Osteocyte (in vitro differentiated cells): ENCODE measurements at regions not wholly inside any gene's neighbourhood (a gene's known extent, or its start where the extent isn't known, plus 50 kb on each side); places are given as distances from the start of the nearest gene placed in this dataset.

Experiments
- DNase-seq: peaks from one replicate; pipeline ENCODE4 v3.0.0; 2021; ENCODE audit warnings: mixed read lengths; ENCODE audit not compliant: unreplicated experiment; ENCODE audit errors: extremely low spot score
- H3K27ac Mint-ChIP-seq: one replicate; pipeline ENCODE4 v1.8.0; 2021; ENCODE audit warnings: mild to moderate bottlenecking, mixed read lengths; ENCODE audit not compliant: unreplicated experiment
- H3K27me3 Mint-ChIP-seq: one replicate; pipeline ENCODE4 v1.8.0; 2021; ENCODE audit warnings: mixed read lengths; ENCODE audit not compliant: unreplicated experiment
- H3K36me3 Mint-ChIP-seq: one replicate; pipeline ENCODE4 v1.8.0; 2021; ENCODE audit warnings: mixed read lengths; ENCODE audit not compliant: unreplicated experiment
- H3K4me1 Mint-ChIP-seq: one replicate; pipeline ENCODE4 v1.8.0; 2021; ENCODE audit warnings: mixed read lengths; ENCODE audit not compliant: unreplicated experiment
- H3K4me3 Mint-ChIP-seq: one replicate; pipeline ENCODE4 v1.8.0; 2021; ENCODE audit warnings: mild to moderate bottlenecking, moderate library complexity, mixed read lengths; ENCODE audit not compliant: unreplicated experiment
- H3K9me3 Mint-ChIP-seq: one replicate; pipeline ENCODE4 v1.8.0; 2021; ENCODE audit warnings: mixed read lengths; ENCODE audit not compliant: unreplicated experiment
- TF ChIP-seq, protein P1 (sequence below): fragments of 200-600 bp; sonication (generic); IDR thresholded peaks from 2 replicates; pipeline ENCODE4 v1.5.0; 2021; ENCODE audit warnings: antibody characterized with exemption, mild to moderate bottlenecking, moderate library complexity

GRCh38 chr6:102848210-102848609 lies 1454.7 kb downstream of the GRIK2 start:
- Mint-ChIP-seq H3K4me3 (no peak overlapping the region), H3K27me3 (peaks cover 2% of the 10 kb centered on the region), H3K36me3 (no peaks in the 10 kb centered on the region), H3K9me3 (no peaks in the 10 kb centered on the region), H3K4me1 (peaks cover 2% of the 10 kb centered on the region), H3K27ac (no peak overlapping the region)
- TF ChIP-seq, protein P1, sequence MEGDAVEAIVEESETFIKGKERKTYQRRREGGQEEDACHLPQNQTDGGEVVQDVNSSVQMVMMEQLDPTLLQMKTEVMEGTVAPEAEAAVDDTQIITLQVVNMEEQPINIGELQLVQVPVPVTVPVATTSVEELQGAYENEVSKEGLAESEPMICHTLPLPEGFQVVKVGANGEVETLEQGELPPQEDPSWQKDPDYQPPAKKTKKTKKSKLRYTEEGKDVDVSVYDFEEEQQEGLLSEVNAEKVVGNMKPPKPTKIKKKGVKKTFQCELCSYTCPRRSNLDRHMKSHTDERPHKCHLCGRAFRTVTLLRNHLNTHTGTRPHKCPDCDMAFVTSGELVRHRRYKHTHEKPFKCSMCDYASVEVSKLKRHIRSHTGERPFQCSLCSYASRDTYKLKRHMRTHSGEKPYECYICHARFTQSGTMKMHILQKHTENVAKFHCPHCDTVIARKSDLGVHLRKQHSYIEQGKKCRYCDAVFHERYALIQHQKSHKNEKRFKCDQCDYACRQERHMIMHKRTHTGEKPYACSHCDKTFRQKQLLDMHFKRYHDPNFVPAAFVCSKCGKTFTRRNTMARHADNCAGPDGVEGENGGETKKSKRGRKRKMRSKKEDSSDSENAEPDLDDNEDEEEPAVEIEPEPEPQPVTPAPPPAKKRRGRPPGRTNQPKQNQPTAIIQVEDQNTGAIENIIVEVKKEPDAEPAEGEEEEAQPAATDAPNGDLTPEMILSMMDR: no peak
- DNase-seq: no peak

DNA sequence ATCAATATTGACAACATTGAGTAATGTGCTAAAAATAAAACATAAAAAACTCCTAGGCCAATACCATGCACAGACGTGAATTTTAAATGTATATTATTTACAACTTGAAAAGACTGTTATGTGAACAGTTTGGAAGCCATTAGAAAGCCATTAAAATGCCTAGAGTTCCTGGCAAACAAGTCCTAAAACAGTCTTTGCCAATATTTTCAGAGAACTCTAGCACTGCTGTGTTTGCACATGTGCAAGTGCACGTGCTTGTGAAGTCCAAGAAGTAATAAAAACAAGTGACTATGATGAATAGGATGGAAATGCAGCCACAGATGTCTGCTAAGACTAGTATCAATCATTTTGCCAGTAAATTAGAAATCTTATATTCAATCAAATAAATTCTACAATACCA lies 1447.6 kb downstream of the GRIK2 start:
- H3K27me3 Mint-ChIP-seq: no peaks in the 10 kb centered on the region
- H3K4me1 Mint-ChIP-seq: no peaks in the 10 kb centered on the region
- TF ChIP-seq, protein P1: no peak
- H3K36me3 Mint-ChIP-seq: no peaks in the 10 kb centered on the region
- no peak for DNase-seq
- H3K27ac Mint-ChIP-seq: no peak overlapping the region
- no peaks in the 10 kb centered on the region for H3K9me3 Mint-ChIP-seq
- H3K4me3 Mint-ChIP-seq: no peak overlapping the region

DNA sequence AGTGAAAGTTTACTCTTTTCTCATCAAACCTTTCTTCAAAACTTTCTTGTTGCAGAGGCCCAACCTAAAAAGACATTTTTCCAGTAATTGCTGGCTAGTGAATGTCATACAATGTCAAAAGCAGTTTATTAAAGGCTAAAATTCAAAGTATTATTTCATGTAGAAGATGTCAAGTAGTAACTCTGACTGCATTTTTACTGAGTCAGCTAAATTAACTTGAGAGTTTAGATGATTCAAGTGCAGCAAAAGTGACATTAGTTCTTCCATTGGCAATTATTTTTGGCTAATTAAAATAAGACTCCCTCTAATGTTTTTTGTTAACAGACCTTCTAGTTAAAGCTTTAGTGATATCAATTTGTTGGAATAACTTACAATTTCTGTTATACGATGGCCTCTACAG lies 1438.5 kb downstream of the GRIK2 start:
- Mint-ChIP-seq H3K27ac (no peak overlapping the region), H3K4me3 (no peak overlapping the region), H3K27me3 (no peaks in the 10 kb centered on the region), H3K36me3 (no peaks in the 10 kb centered on the region), H3K4me1 (no peaks in the 10 kb centered on the region), H3K9me3 (peaks cover 10% of the 10 kb centered on the region)
- TF ChIP-seq, protein P1: no peak
- DNase-seq: no peak

DNA sequence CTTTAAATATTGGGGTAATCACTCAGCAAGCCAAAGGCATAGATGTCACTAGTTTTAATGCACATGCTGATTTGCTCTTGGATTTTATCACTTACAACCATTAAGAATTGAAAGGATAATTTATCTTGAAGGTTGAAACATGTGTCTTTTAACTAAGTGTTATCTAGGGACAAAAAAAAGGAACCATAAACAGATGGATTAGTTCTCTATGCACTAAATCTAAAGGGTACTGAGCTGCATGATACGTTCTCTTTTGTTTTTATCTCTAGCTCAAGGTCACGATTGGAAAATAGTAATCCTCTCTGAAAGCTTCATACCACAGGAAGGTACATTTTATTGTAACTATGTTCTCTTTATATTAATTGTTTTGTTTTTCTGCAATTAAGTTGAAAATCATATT lies 1426.6 kb downstream of the GRIK2 start:
- no peak for DNase-seq
- H3K4me1 Mint-ChIP-seq: no peaks in the 10 kb centered on the region
- H3K36me3 Mint-ChIP-seq: no peaks in the 10 kb centered on the region
- H3K4me3 Mint-ChIP-seq: no peak overlapping the region
- TF ChIP-seq, protein P1: no peak
- peaks cover 2% of the 10 kb centered on the region for H3K27me3 Mint-ChIP-seq
- H3K27ac Mint-ChIP-seq: no peak overlapping the region
- no peaks in the 10 kb centered on the region for H3K9me3 Mint-ChIP-seq

- Mint-ChIP-seq H3K4me1 (no peaks in the 10 kb centered on the region), H3K27ac (no peak overlapping the region), H3K9me3 (no peaks in the 10 kb centered on the region), H3K4me3 (no peak overlapping the region), H3K27me3 (peaks cover 2% of the 10 kb centered on the region), H3K36me3 (no peaks in the 10 kb centered on the region)
- TF ChIP-seq, protein P1: no peak
- DNase-seq: no peak
Measured at GRCh38 chr6:102815207-102815606, 1421.7 kb downstream of the GRIK2 start.
